GM18870 (cell line): ENCODE measurements at regions not wholly inside any gene's neighbourhood (a gene's known extent, or its start where the extent isn't known, plus 50 kb on each side); places are given as distances from the start of the nearest gene placed in this dataset.

Experiments
- ATAC-seq: cut with Tn5 transposase; IDR thresholded peaks from one replicate; pipeline ENCODE4 v1.9.1; 2021; ENCODE audit warnings: moderate library complexity; ENCODE audit not compliant: unreplicated experiment

DNA sequence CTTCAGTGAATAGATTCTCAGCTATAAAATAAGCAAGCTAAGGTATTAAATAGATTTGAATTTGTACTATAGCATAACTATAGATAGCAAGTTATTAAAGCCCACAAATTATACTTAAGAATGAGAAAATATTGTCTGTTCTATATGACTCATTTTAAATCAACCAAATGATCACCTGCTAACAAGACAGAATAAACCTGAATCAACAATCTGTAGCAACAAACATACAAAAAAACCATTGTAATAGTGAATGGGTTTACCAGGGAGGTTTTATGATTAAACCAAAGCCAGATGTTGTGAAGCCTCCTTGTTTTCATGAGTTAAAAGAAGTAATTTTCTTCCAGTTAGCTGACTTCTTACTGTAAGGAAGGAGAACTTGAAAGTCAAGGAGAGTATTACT, 71.9 kb upstream of the HTR1B start:
- no peak for ATAC-seq

- ATAC-seq = no peak
Observed at GRCh38 chr6:77536701-77537100, 73.4 kb upstream of the HTR1B start.

- no peak for ATAC-seq
Observed at GRCh38 chr6:77543601-77544000, 80.3 kb upstream of the HTR1B start.

DNA sequence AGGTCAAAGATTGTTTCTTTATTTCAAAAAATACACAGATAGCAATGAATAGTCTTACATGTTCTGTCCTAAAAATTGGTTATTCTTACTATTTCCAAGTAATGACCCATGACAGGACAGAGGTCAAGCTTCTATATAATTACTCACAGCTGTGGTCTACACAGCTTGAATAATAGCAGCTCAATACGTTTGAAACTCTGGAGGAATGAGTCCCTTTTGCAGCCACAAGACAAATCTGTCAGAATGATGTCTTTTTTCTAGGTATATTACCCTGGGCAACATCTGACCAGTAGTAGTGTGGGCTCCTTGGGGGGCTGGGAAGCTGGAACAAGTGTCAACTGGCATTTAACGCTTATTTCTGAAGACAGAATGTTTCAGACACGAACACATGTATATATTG, 84.9 kb upstream of the HTR1B start:
- no peak for ATAC-seq

DNA sequence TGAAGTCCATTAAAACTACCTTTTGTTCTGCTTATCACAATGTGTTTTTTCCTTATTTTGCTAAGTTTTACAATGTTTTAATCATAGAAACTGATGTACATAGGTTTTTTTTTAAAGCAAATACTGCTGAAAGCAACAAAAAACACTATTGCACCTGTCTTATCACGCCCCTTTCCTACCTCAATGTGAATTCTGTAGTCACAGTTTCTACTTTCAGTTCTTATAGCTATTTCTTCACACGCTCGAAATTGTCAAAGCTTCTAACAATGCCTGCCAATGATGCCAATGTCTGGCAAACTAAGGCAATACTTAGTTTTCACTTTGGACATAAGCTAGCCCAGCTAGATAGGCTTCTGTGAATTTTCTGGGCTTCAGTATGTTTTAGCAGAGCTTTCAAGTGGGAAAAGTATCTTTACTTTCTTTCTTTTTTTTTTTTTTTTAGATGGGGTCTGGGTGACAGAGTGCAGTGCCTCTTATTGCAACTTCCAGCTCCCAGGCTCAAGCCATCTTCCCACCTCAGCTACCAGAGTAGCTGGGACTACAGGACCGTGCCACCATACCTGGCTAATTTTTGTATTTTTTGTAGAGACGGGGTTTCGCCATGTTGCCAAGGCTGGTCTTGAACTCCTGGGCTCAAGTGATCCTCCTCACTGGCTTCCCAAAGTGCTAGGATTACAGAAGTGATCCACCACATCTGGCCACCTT, 85.5 kb upstream of the HTR1B start:
- no peak for ATAC-seq

DNA sequence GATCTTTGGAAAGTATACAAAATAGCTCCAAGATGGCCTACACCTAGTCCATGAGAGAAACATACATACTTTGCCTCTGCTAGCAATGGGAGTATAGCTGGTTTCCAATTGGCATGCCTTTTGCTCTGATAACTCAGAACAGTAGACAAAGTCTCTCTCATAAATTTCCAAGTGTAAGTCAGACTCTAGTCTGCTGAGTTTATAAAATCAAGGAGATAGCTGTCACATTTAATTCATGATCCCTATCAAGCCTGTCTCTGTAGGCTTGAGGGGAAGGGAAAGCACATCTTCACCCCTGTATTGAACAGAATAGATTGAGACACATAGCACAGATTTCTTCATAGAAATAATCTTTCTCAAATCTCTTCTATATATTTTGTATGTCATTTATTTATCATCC, 87.8 kb upstream of the HTR1B start:
- ATAC-seq = no peak

- no peak for ATAC-seq
Observed at GRCh38 chr6:77561768-77562314, 91.0 kb upstream of the MEI4 start.

- no peak for ATAC-seq
Observed at GRCh38 chr6:77565370-77565769, 87.5 kb upstream of the MEI4 start.

DNA sequence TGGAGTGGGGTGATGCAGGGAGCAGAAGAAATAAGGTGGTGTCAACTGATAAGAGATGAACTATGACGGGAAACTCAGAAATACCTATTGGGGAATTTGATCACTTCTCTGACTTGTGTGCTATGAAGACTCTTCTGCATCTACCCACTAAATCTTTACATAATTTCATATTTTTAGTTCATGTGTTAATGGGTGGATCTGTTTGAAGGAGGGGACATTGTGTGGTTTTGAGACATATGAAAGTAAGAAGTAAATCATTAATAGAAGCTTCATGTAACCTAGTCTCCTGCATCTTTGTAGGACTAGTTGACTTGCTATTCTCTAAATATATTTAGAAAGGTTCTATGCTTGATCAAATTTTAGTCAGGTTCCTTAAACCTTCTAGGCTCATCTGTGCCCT, 86.6 kb upstream of the MEI4 start:
- no peak for ATAC-seq

DNA sequence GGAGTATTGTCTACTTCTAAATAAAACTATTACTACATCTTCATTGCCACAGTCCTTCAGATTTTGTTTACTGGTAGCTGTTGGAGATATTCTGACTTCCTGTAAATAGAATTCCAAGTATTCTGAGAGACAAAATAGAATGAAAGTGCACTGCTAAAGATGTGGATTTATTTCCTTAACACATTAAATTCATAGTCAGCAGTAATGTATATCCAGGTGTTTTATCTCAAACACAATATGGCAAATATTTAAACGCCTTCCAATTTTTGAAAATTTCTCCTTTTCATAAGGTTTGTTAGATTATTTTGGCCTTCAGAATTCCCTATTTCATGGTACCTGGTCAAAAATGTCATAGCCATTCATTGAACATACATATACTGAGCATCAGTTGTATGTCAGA, 84.3 kb upstream of the MEI4 start:
- no peak for ATAC-seq

- ATAC-seq = no peak
Observed at GRCh38 chr6:77573843-77574242, 79.0 kb upstream of the MEI4 start.

GRCh38 chr6:77587963-77588362, 64.9 kb upstream of the MEI4 start:
- ATAC-seq = peak; percentile 80
